ENCODE measurements at regions not wholly inside any gene's neighbourhood (a gene's known extent, or its start where the extent isn't known, plus 50 kb on each side); places are given as distances from the start of the nearest gene placed in this dataset.
A peak's percentile ranks its signal among the peaks of the same experiment; 100 is the strongest.
"Not testable (repeated sequence)": the region's sequence is repeated elsewhere in the genome, so short reads cannot be mapped to it uniquely, and the experiment has no call there.

GRCh38 chr2:111291566-111291965 lies 170.9 kb downstream of the BCL2L11 start:
- DNase-seq = not testable (repeated sequence)

- not testable (repeated sequence) for DNase-seq
Measured at GRCh38 chr2:111292232-111292968, 171.7 kb downstream of the BCL2L11 start.

DNA sequence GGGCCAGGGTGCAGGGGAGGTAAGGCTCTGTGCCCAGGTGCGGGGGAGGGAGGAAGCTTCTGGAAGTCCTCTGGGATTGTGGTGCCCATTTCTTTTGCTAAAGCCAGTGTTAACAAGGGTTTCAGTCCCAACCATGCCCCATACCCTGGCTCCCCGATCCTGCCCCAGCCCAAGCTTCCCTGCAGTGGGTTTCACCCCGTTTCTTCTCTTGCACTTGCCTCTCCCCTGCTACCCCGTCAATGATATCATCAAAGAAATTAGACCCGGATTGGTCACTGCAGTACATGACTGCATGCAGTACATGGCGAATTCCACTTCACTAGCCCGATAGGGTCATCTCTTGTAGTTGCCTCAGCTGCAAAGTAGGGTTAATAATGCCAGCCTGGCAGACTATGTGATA lies 174.0 kb downstream of the BCL2L11 start:
- not testable (repeated sequence) for DNase-seq

- DNase-seq = not testable (repeated sequence)
Measured at GRCh38 chr2:111296122-111296804, 175.5 kb downstream of the BCL2L11 start.

- DNase-seq = not testable (repeated sequence)
Measured at GRCh38 chr2:111297128-111297527, 176.4 kb downstream of the BCL2L11 start.

- not testable (repeated sequence) for DNase-seq
Measured at GRCh38 chr2:111298927-111299326, 178.2 kb downstream of the BCL2L11 start.

DNA sequence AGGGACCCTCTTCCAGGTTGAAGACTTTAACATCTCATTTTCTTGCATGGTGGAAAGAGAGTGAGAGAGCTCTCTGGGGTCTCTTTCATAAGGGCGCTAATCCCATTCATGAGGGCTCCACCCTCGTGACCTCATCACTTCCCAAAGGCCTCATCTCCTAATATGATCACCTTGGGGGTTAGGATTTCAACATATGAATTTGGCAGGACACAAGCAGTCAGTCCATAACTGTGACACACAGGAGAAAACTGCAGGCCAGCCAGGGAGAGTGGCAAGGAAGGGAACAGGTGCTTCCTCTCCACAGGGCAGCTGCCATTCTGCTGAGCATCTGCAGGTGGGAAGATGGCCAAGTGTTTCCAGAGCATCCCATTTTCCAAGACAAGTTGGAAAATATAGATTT lies 178.9 kb downstream of the BCL2L11 start:
- DNase-seq = not testable (repeated sequence)

DNA sequence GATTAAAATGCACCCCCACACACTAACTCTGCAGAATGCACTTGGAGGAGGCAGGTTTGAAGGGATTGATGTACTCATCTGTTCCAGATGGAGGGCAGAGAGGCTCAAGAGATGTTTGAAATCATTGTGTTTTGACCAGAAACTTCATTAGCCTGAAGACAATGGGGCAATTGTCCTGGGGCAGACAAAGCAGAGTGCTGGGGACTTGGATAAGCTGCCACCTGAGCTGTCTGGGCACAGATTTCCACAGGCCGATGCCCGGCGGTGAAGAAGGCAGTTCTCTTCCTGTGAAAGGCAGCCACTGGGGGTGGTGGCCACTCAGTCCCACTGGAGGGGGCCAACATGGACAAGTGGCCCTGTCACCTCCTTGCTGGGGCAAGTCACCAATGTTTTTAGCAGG lies 181.0 kb downstream of the BCL2L11 start:
- DNase-seq = not testable (repeated sequence)

GRCh38 chr2:111302397-111303218 lies 181.9 kb downstream of the BCL2L11 start:
- DNase-seq = not testable (repeated sequence)

- not testable (repeated sequence) for DNase-seq
Measured at GRCh38 chr2:111307302-111307701, 186.6 kb downstream of the BCL2L11 start.

DNA sequence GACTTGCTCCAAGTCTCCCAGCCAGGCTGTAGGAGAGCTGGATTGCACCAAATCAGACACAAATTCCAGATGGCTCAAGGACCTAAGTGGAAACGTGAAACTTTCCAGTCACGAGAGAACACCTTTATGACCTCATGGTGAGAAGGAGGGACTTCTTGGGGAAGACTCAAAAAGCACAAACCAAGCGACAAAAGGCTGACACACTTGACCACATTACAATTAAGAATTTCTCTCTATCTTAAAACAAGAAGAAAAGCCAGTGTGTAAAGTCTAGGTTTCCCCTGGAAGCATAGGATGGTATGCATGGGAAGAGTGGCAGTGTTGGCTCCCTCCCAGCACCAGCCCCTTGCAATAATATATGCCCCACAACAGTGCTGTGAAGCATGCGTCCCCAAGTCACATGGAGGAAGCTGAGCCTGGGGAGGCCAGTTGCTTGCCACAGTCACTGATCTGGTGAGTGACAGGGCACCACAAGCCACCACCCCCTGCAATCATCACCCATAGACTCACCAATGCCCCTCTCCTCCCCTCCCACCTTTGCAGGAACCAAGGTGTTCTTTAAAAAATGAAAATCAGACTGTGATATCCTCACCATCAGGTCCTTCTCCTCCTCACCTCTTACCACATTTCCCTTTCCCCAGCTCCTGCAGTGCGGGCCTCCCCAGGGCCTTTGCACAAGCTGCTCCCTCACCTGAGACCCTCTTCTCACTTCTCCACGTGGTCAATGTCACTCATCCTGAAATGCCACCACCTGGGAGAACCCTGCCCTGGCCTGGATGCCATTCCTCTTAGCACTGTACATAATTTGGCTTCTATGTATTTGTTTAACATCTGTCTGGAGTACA lies 188.7 kb downstream of the BCL2L11 start:
- not testable (repeated sequence) for DNase-seq

DNA sequence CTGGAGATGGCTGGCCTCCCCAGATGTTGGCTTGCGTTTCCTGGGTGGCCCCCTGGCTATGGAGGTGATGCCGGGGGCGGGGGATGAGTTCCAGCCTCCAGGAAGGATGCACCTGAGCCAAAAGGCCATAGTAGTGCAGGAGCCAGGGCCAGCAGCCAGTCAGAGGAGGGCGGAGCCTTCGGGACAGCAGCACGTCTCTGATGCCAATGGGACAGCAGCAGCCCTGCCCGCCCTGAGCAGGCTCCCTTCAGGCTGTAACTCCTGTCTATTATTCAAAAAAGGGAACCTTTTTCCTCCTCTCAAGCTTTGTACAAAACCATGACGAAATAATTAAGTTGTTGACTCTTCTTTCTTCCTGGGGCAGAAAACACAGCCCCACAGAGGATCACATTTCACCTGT lies 189.7 kb downstream of the BCL2L11 start:
- DNase-seq = not testable (repeated sequence)

DNA sequence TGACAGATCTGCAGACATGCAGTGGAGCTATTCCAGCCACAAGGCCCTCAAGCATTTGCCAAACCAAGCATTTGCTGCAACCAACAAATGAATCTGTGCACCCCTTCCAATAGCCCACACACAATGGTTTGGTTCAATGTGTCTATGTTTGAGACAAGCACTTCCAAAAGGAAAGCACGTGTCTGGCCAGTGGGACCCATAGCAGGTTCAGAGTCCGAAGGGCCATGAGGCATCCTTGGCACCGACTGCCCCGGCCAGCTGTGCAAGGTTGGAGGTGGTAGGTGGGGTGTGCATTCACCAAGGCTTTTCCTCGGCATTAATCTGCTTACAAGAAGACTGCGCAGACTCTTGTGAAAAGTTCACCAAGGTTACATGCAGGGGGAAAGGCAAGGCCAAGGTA lies 190.9 kb downstream of the BCL2L11 start:
- DNase-seq = not testable (repeated sequence)

- not testable (repeated sequence) for DNase-seq
Measured at GRCh38 chr2:111312897-111313607, 192.3 kb downstream of the BCL2L11 start.

- DNase-seq = not testable (repeated sequence)
Measured at GRCh38 chr2:111313711-111314110, 193.0 kb downstream of the BCL2L11 start.

DNA sequence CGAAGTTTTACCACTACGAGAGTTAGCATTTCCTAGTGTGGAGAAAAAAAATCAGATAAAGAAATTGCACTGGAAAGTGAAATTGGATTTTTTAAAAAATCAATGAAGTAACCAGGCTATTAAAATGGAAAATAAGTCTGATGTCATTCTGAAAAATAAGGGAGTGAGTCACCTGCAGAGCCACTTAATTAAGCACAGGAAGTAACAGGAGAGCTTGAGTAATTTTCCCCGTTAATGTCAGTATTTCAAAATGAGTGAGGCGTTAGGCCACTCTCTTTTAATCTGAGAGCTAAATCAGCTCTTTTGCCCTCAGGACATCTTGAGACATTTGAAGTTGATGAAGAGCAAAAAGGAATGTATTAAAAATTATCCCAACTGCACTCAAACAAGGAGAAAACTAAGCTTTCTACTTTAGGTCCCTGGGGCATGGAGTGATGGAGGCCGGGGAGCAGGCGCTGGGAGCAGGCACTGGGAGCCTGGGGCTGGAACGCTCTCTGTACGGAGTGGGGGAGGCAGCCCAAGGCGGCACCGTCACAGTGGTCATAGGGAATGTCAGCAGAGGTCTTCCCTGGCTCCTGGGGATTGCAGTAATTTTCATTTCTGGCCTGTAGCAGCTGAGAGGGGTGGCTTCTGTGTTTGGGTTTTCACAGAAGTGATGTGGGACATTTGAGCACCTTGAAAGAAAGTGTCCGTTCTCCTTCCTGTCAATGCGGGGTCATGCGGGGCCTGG lies 194.6 kb downstream of the BCL2L11 start:
- DNase-seq = not testable (repeated sequence)

DNA sequence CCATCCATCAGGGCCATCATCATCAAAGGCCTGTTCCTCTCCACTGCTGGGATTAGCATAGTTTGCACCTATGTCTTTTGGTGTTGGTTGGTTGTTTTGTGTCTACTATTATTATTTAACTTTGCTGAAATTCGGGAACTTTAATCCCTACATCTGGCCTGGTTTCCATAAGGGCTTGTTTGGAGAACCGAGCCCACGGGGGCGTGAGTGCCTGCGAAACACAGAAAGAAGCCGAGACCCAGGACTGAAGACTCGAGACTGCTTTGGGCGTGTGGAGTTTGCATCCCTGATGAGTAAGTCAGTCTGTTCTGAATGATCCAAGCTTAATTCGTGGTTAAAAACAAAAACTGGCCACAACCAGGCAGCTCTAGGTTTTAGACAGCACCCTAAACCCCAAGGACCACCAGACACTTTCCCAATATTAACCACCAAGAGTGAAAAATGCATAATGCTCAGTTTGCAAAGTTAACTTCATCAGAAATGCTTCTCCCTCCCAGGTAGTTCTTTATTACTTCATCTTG lies 195.6 kb downstream of the BCL2L11 start:
- DNase-seq = peak; percentile 16 to 38

DNA sequence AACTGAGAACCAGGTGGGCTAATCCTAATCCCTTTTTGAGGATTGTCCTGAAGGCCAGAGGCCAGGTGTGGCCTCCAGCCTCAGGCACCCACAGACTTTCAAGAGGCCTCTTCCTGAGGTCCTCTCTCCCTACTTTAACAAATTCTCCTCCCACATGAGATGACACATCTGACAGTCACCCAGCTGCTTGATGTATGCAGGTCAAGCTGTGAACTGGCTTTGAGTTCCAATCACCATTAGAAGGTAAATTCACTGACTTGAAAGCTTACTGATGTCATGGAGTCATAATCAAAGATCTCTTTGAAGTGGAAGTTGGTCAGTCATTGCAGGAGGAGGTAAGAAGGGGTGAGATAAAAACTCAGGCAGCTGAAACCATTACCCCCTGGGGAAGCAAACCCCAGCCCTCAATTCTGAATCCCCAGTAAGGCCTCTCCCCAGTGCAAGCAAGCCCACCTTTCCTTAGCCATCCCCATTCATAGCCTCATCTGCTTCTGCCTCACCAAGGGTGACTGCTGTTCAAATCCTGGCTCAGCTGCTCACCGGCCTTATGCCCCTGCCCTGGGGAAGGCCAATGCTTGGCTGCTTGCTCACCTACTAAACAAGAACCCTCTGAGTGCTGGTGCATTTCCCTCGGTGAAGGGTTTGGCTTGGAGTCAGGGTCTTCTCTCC lies 196.3 kb downstream of the BCL2L11 start:
- peak in 1 of 2 experiments; percentile 30 for DNase-seq

- not testable (repeated sequence) for DNase-seq
Measured at GRCh38 chr2:111319552-111319951, 198.8 kb downstream of the BCL2L11 start.

GRCh38 chr2:111320264-111320663 lies 199.6 kb downstream of the BCL2L11 start:
- not testable (repeated sequence) for DNase-seq
